ENCODE measurements at regions not wholly inside any gene's neighbourhood (a gene's known extent, or its start where the extent isn't known, plus 50 kb on each side); places are given as distances from the start of the nearest gene placed in this dataset.

DNA sequence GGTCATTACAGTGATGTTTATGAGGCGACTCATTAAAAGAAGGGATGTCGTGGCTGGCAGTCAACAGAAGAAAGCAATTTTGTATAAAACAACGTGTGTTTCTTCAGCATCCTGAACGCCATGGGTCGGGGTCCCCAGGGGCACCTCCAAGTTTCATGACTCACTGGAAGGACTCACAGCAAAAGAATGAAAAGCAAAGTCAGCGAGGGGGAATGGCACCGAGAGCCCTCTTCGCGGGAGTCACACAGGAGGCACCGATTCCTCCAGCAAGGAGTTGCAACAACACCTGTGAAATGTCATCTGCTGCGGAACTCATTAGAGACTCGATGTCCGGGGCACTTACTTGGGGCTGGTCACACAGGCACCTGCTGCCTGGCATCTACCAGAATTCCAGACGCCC is 130.7 kb upstream of the PEG3 start:
- no peak overlapping the region for H3K4me3 ChIP-seq
- H3K36me3 ChIP-seq = no peaks in the 10 kb centered on the region
- H3K4me1 ChIP-seq = no peaks in the 10 kb centered on the region
- TF ChIP-seq, protein P1, sequence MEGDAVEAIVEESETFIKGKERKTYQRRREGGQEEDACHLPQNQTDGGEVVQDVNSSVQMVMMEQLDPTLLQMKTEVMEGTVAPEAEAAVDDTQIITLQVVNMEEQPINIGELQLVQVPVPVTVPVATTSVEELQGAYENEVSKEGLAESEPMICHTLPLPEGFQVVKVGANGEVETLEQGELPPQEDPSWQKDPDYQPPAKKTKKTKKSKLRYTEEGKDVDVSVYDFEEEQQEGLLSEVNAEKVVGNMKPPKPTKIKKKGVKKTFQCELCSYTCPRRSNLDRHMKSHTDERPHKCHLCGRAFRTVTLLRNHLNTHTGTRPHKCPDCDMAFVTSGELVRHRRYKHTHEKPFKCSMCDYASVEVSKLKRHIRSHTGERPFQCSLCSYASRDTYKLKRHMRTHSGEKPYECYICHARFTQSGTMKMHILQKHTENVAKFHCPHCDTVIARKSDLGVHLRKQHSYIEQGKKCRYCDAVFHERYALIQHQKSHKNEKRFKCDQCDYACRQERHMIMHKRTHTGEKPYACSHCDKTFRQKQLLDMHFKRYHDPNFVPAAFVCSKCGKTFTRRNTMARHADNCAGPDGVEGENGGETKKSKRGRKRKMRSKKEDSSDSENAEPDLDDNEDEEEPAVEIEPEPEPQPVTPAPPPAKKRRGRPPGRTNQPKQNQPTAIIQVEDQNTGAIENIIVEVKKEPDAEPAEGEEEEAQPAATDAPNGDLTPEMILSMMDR (IDR thresholded peaks at IDR 0.05) = no peak
- TF ChIP-seq POLR2AphosphoS5 (IDR thresholded peaks at IDR 0.05) (no peak), POLR2A (IDR thresholded peaks at IDR 0.05) (no peak)
- no peak for DNase-seq (ENCODE audit: low spot score in 2 of 2)
- H3K27ac ChIP-seq = no peak overlapping the region
- intact Hi-C loops (cut with DNase I; ENCODE audit: low total_unique reads) = no loop called here
- peaks cover 0 to 3% of the 10 kb centered on the region in 2 donors for H3K9me3 ChIP-seq
- H3K27me3 ChIP-seq = peaks cover 0 to 15% of the 10 kb centered on the region in 2 donors

DNA sequence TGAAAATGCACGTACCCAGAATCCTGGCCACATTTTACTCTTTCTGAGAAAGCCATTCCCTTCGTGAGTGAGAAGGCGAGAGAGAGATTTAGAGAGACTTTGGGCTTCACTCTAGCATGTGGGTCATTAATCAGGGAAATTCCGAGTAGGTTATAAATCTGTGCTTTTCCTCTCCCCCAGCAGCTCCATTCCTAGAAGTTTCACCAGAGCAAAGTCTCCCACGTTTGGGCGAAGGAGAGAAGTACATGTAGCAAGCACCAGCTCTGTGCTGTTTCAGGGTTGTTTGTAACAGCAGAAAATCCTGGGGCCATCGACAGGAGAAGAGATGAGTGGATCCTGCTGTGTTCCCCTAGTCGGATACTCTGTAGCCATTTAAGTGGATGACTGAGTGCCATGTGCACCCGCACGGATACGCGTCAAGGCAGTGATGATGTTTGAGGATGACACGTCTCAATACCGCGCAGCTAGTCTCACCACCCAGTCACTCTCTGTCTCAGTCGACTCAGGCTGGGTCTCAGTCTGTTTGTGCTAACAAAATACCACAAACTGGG is 131.8 kb upstream of the PEG3 start:
- no peak for DNase-seq (ENCODE audit: low spot score in 2 of 2)
- intact Hi-C loops (cut with DNase I; ENCODE audit: low total_unique reads) = no loop called here
- Histone ChIP-seq H3K27ac (no peak overlapping the region), H3K36me3 (no peaks in the 10 kb centered on the region), H3K4me3 (no peak overlapping the region), H3K27me3 (peaks cover 0 to 10% of the 10 kb centered on the region in 2 donors), H3K9me3 (peaks cover 0 to 3% of the 10 kb centered on the region in 2 donors), H3K4me1 (no peaks in the 10 kb centered on the region)
- TF ChIP-seq, protein P1 (IDR thresholded peaks at IDR 0.05) = no peak
- TF ChIP-seq POLR2AphosphoS5 (IDR thresholded peaks at IDR 0.05) (no peak), POLR2A (IDR thresholded peaks at IDR 0.05) (no peak)

DNA sequence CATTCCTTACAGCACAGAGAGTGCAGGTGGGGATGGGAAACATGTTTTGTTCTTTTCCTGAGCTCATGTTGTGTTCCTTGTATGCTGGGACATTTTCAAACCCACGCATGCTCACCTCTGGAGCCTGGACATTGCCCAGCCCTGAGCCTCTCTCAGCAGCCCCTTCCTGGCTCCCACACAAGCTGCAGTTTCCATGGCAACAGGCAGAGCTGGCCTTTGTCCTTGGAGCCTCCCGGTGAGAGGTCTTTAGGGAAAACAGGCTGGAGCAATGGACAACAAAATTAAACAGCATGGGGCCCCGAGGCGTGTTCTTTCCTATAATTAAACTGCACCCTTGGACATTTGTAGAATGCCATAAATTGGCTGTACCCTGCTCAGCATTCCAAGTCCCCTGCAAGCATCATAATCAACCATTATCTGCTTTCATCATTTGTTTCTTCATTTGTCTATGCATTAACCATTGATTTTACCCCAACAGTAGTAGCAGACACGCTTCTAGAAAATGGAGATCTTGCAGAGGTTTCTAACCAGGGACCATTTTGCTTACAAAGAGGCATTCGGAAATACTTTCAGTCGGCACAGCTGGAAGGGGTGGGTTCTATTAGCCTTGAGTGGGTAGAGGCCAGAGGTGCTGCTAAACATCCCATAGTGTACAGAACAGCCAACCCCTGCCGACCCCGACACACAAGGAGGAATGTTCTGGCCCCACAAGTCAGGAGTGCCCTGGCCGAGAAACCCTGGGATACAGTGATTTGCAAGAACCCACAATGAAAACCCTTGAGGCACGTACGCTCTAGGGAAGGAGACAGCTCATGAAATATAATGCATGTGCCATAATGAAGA is 133.4 kb upstream of the PEG3 start:
- Histone ChIP-seq H3K27me3 (peaks cover 0 to 10% of the 10 kb centered on the region in 2 donors), H3K4me1 (no peaks in the 10 kb centered on the region), H3K27ac (no peak overlapping the region), H3K36me3 (no peaks in the 10 kb centered on the region), H3K9me3 (peaks cover 0 to 3% of the 10 kb centered on the region in 2 donors), H3K4me3 (no peak overlapping the region)
- TF ChIP-seq POLR2A (IDR thresholded peaks at IDR 0.05) (no peak), POLR2AphosphoS5 (IDR thresholded peaks at IDR 0.05) (no peak)
- TF ChIP-seq, protein P1 (IDR thresholded peaks at IDR 0.05) = no peak
- DNase-seq (ENCODE audit: low spot score in 2 of 2) = no peak
- intact Hi-C loops (cut with DNase I; ENCODE audit: low total_unique reads) = no loop called here

DNA sequence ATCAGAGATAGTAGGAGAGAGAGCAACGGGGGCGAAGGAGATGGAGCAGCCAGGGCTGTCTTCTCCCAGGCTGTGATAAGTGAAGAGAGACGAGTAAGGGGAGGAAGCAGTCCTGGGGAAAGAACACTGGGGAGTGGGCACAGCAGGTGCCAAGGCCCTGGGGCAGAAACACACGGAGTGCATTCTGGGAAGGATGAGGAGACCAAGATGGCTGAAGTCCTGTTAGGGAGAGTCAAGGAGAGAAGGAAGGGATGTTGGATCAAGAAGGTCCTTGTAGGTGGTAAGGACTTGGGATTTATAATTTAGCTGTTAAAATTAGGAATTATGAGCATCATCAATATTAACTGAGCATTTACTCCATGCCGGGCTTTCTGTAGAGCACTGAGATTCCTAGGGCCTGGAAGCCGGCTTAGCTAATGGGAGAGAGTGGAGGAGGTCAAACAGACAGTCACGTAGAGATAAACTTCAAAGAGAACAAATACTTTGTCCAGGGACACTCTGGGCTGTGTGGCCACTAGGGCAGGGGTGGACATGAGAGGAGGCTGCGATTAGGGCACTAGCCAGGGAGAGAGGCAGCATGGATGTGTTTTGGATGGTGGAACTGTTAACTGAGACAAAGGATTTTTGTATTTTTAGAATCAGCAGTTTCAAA is 134.2 kb upstream of the PEG3 start:
- DNase-seq (ENCODE audit: low spot score in 2 of 2) = no peak
- Histone ChIP-seq H3K4me3 (no peak overlapping the region), H3K4me1 (no peaks in the 10 kb centered on the region), H3K9me3 (peaks cover 0 to 3% of the 10 kb centered on the region in 2 donors), H3K36me3 (no peaks in the 10 kb centered on the region), H3K27ac (no peak overlapping the region), H3K27me3 (peaks cover 0 to 10% of the 10 kb centered on the region in 2 donors)
- TF ChIP-seq POLR2A (IDR thresholded peaks at IDR 0.05) = no peak
- intact Hi-C loops (cut with DNase I; ENCODE audit: low total_unique reads) = no loop called here

DNA sequence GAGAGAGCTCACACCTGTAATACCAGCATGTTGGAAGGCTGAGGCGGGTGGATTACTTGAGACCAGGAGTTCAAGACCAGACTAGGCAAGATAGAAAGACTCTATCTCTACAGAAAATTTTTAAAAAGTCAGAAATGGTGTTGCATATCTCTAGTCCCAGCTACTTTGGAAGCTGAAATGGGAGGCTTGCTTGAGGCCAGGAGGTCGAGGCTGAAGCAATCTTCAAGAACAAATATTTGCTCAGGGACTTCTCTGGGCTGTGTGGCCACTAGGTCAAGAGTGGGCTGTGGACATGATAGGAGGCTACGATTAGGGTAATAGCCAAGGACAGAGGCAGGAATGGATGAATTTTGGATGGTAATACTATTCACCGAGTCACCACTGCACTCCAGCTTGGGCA is 135.8 kb upstream of the PEG3 start:
- H3K27me3 ChIP-seq = peaks cover 0 to 6% of the 10 kb centered on the region in 2 donors
- no peaks in the 10 kb centered on the region for H3K4me1 ChIP-seq
- H3K4me3 ChIP-seq = no peak overlapping the region
- no peak for TF ChIP-seq POLR2AphosphoS5 (IDR thresholded peaks at IDR 0.05)
- TF ChIP-seq, protein P1 (IDR thresholded peaks at IDR 0.05) = no peak
- no peaks in the 10 kb centered on the region for H3K9me3 ChIP-seq
- H3K27ac ChIP-seq = no peak overlapping the region
- DNase-seq (ENCODE audit: low spot score in 2 of 2) = no peak
- H3K36me3 ChIP-seq = no peaks in the 10 kb centered on the region
- intact Hi-C loops (cut with DNase I; ENCODE audit: low total_unique reads) = no loop called here

Data from breast epithelium (tissue), 4 donors.